ENCODE measurements at regions not wholly inside any gene's neighbourhood (a gene's known extent, or its start where the extent isn't known, plus 50 kb on each side); places are given as distances from the start of the nearest gene placed in this dataset.
"Not testable (repeated sequence)": the region's sequence is repeated elsewhere in the genome, so short reads cannot be mapped to it uniquely, and the experiment has no call there.

DNA sequence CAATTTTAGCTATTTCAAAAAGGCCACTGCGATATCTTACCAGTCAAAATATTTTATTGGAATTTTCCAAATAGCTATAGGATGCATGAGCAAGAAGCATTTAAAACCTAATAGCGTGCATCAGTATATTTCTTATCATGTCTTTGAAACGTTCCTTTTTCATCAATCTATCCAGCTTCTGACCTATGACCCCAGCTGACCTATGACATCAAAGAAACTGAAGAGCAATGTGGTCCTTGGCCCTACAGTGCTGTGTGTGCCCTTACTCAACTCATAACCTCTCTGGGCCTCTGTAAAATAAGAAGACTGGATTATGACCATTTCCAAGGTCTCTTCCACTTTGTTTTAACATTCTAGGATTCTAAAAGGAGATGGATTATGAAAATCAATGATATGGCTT lies 118.2 kb downstream of the ZNF22 start:
- no peak overlapping the region for H3K4me3 ChIP-seq (ENCODE audit: low read depth, low read length)
- TF ChIP-seq, protein P1, sequence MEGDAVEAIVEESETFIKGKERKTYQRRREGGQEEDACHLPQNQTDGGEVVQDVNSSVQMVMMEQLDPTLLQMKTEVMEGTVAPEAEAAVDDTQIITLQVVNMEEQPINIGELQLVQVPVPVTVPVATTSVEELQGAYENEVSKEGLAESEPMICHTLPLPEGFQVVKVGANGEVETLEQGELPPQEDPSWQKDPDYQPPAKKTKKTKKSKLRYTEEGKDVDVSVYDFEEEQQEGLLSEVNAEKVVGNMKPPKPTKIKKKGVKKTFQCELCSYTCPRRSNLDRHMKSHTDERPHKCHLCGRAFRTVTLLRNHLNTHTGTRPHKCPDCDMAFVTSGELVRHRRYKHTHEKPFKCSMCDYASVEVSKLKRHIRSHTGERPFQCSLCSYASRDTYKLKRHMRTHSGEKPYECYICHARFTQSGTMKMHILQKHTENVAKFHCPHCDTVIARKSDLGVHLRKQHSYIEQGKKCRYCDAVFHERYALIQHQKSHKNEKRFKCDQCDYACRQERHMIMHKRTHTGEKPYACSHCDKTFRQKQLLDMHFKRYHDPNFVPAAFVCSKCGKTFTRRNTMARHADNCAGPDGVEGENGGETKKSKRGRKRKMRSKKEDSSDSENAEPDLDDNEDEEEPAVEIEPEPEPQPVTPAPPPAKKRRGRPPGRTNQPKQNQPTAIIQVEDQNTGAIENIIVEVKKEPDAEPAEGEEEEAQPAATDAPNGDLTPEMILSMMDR (IDR thresholded peaks at IDR 0.05; ENCODE audit: low read depth, low read length), result no peak

DNA sequence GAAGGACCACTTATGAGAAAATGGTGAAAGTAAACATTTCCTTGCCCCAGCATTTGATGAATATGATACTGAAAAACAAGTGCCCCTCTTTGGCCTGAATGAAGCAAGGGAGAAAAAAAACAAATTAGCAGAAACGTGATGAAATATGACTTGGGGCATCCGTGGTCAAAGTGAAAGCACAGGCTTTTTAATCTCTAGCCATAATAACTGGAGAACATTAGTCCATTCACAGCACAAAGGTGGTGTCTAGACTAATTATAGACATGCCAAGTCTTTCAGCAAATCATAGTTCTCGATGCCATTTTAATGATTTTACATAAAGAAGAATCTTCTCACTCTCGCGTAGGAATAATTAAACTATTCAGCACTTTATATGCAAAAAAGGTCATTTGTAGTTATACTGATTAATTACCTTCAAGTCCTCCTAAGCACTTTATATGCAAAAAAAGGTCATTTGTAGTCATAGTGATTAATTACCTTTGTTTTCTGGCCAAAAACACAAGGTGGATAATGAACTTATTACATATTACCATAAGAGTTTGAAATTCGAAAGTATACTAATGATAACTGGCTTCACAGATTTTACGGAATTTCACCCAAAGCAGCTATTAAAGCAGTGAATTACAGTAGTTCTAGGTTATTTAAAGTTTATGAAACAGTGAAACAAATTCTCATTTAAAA lies 121.6 kb downstream of the ZNF22 start:
- not testable (repeated sequence) for H3K4me3 ChIP-seq (ENCODE audit: low read depth, low read length)

DNA sequence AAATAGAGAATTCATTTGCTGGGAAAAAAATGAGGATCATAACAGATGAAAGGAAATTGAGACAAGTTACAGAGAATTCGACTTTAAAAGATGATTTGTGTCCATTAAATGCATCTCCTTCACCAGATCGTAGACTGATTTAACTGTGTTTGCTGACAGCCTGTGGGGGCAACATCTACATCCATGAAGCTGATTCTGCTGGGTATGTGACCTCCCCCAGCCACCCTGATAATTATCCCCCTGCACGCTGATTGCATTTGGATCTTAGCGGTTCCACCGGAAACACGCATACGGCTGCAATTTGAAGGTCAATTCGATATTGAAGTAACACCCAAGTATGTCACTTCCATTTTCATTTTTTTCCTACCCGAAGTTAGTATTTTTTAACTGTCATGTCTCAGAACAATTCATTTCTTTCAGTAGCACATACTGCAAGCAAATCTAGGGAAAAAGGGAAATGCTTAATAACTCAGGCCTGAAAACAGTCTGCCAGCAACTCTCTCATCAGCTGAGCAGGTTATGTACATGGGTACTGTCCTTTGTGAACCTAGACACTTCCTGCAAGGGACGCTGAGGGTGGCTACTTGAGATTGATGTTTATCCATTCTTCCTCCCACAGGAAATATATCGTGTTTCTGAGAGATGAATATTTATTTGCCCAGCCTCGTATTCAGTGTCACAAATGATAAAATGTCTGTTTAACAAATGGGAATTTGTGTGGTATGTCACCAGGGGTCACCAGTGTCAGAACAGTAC lies 134.9 kb downstream of the ZNF22 start:
- no peak overlapping the region for H3K4me3 ChIP-seq (ENCODE audit: low read depth, low read length)
- TF ChIP-seq, protein P1 (IDR thresholded peaks at IDR 0.05; ENCODE audit: low read depth, low read length), result no peak

DNA sequence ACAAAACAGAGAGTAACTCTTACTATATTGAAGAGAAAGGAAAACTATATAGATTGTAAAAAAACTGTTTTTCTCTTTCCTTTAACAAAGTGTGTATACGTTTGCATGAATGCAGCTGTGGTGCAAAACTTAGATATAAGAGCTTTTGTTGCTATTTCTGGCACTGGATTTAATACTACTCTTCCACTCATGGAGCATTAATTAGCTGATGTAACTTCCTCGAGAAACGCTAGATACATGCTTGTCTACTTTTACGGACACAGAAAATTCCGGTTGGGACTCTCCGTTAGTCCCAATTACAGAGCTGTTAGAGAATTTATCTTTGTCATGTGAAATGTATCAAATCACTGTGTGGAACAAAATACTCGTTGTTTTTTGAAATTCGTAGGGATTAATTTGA lies 135.5 kb downstream of the ZNF22 start:
- H3K4me3 ChIP-seq (ENCODE audit: low read depth, low read length), result no peak overlapping the region
- TF ChIP-seq, protein P1 (IDR thresholded peaks at IDR 0.05; ENCODE audit: low read depth, low read length), result no peak

DNA sequence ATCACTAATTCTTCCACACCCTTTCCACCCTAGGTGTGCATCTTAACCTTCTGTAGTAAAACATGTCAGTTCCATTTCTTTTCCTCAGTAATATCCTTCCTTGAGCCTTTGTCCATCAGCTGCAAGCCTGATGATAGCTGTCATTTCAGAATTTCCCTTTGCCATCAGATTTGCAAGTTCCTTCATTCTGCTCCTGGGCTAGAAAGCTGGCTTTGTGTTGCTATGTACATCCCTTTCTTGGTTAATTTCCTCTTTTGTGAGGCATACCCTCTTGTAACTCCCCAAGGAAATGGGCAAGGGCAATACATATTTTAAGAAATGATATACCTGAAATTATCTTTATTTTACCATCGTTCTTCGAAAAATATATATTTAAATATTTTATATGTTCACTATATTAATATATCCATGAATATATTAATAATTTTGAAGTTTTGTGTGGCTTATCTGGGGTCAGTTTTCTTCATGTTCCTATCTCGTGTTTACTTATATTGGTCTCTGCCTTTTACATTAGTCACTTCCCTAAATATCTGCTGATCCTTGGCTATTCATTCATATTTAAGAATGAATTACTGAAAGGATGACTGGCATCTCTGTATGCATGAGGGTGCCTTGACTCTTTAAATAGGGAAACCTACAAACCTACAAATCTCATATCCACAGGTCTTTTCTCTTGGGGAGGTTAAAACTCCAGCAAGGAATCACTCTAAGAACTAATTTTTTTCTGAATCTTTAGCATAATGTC lies 143.8 kb downstream of the ZNF22 start:
- TF ChIP-seq, protein P1 (IDR thresholded peaks at IDR 0.05; ENCODE audit: low read depth, low read length), result no peak

DNA sequence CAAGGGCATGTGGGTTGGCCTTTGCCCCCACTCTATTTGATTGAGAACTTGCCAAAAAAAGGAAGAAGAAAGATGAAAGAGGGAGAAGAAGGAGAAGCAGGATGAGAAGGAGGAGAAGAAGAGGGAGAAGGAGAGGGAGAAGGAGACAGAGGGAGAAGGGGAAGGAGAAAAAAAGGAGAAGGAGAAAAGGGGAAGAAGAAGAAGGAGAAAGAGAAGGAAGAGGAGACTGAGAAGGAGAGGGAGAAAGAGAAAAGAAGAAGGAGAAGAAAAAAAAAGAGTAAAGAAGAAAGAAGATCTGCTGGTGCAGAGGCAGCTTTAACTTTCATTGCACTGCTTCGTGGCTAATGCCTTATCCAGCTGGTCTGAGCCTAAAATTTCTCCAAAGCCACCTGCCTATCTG lies 144.4 kb downstream of the ZNF22 start:
- not testable (repeated sequence) for H3K4me3 ChIP-seq (ENCODE audit: low read depth, low read length)

More for the DNA sequence above, 143.8 kb downstream of the ZNF22 start:
- no peak overlapping the region for H3K4me3 ChIP-seq (ENCODE audit: low read depth, low read length)

DNA sequence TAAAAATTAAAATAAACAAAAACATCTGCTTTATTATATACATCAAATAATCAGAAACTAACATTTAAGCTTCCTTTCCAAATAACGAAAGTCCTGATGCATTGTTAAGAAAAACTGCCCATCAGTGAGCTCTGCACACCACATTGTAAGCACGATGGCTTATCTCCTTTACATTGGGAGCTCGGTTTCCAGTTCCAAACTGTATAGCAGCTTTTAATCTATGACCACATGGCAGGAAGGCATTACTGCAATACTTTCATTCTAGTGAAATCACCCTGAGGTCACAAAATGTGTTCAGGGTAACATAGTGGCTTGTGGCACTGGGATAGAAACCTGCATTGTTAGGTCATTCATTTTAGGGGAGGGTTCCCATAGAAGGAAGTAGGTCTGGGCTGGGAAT lies 146.3 kb downstream of the ZNF22 start:
- TF ChIP-seq, protein P1 (IDR thresholded peaks at IDR 0.05; ENCODE audit: low read depth, low read length), result no peak

DNA sequence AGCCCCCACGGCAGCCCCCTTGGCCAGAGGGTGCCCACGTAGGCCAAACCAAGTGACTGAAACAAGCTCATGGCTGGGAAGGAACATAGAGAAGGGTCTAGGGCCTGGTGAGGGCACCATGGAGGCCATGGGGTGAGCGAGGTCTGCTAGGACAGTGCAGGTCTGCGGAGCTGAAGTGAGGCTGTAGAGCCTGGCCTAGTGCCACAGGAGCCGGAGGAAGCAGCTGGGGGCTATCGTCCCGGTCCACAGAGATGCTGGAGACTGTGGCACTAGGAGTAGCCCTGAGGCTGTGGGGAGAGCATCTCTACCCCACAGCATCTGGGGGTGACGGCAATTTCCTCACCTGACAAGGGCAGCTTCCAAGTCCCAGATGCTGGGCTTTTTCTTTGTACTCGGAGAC lies 150.3 kb downstream of the ZNF22 start:
- TF ChIP-seq, protein P1 (IDR thresholded peaks at IDR 0.05; ENCODE audit: low read depth, low read length), result no peak
- H3K4me3 ChIP-seq (ENCODE audit: low read depth, low read length), result no peak overlapping the region

More for the DNA sequence above, 146.3 kb downstream of the ZNF22 start:
- no peak overlapping the region for H3K4me3 ChIP-seq (ENCODE audit: low read depth, low read length)

Measured in WI38 (cell line).